ENCODE measurements at regions not wholly inside any gene's neighbourhood (a gene's known extent, or its start where the extent isn't known, plus 50 kb on each side); places are given as distances from the start of the nearest gene placed in this dataset.
A peak's percentile ranks its signal among the peaks of the same experiment; 100 is the strongest.

GRCh38 chr16:86639354-86639753 lies 61.0 kb downstream of the FOXL1 start:
- DNase-seq (ENCODE audit: low read depth) = no peak
- no peak for TF ChIP-seq CTCF (conservative IDR thresholded peaks at IDR 0.05; ENCODE audit: low read depth, low read length)
- no peak overlapping the region for H3K4me3 ChIP-seq (ENCODE audit: low read depth, low read length)

GRCh38 chr16:86640265-86640843 lies 62.0 kb downstream of the FOXL1 start:
- H3K4me3 ChIP-seq (ENCODE audit: low read depth, low read length) = no peak overlapping the region
- DNase-seq (ENCODE audit: low read depth) = no peak
- no peak for TF ChIP-seq CTCF (conservative IDR thresholded peaks at IDR 0.05; ENCODE audit: low read depth, low read length)

GRCh38 chr16:86642087-86642486 lies 63.7 kb downstream of the FOXL1 start:
- no peak for DNase-seq (ENCODE audit: low read depth)
- TF ChIP-seq CTCF (conservative IDR thresholded peaks at IDR 0.05; ENCODE audit: low read depth, low read length) = no peak
- no peak overlapping the region for H3K4me3 ChIP-seq (ENCODE audit: low read depth, low read length)

DNA sequence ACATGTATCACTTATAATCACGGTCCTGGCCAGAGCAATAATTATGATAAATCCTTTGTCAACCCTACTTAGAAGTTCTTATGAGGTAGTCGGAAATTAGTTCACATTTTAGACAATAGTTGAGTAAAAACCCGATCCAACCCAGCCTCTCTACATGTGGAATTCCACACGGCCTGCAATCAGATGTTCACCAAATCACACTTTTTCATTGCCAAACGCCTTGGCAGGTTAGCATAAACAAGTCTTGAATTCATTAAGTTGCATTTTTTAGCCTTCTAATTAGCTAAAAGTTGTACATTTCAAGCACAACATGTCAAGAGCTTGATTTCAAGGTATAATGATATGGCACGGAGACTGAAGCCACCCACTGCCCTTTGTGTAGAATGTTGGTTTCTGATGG lies 65.3 kb downstream of the FOXL1 start:
- no peak overlapping the region for H3K4me3 ChIP-seq (ENCODE audit: low read depth, low read length)
- TF ChIP-seq CTCF (conservative IDR thresholded peaks at IDR 0.05; ENCODE audit: low read depth, low read length) = no peak
- DNase-seq (ENCODE audit: low read depth) = no peak

- no peak for DNase-seq (ENCODE audit: low read depth)
- TF ChIP-seq CTCF (conservative IDR thresholded peaks at IDR 0.05; ENCODE audit: low read depth, low read length) = no peak
- no peak overlapping the region for H3K4me3 ChIP-seq (ENCODE audit: low read depth, low read length)
Observed at GRCh38 chr16:86647561-86647960, 69.2 kb downstream of the FOXL1 start.

DNA sequence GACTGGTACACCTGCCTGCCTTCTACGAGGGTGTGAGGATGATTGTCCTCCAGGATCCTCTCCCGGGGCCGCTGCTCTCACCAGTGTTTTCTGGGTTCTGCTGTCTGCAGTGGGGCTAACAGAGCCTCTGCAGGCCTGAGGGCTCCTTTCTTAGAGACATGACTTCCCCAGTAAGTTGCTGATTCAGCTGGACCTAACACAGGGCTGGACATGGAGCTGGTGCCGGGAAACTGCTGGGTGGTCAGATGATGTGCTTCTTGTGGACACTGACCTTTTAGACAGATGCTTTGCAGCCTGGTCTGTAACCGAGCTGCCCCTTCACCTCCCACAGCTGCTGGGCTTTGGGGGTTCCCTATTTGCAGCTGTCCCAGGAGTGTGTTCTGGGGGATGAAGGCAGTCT lies 71.5 kb downstream of the FOXL1 start:
- DNase-seq (ENCODE audit: low read depth) = peak; percentile 56
- no peak for TF ChIP-seq CTCF (conservative IDR thresholded peaks at IDR 0.05; ENCODE audit: low read depth, low read length)
- H3K4me3 ChIP-seq (ENCODE audit: low read depth, low read length) = no peak overlapping the region

- no peak overlapping the region for H3K4me3 ChIP-seq (ENCODE audit: low read depth, low read length)
- TF ChIP-seq CTCF (conservative IDR thresholded peaks at IDR 0.05; ENCODE audit: low read depth, low read length) = no peak
- DNase-seq (ENCODE audit: low read depth) = no peak
Observed at GRCh38 chr16:86651013-86651627, 72.8 kb downstream of the FOXL1 start.
